ENCODE measurements at regions not wholly inside any gene's neighbourhood (a gene's known extent, or its start where the extent isn't known, plus 50 kb on each side); places are given as distances from the start of the nearest gene placed in this dataset.

- TF ChIP-seq CTCF (IDR thresholded peaks at IDR 0.05 in 8 of 11, conservative IDR thresholded peaks at IDR 0.05 in 3 of 11) (peak in 2 of 11 experiments; percentile 6 to 21), POLR2AphosphoS5 (IDR thresholded peaks at IDR 0.05) (no peak)
Observed at GRCh38 chr10:6843481-6843881, 263.4 kb upstream of the PRKCQ start.
